Glutamatergic neuron (in vitro differentiated cells): ENCODE measurements at regions not wholly inside any gene's neighbourhood (a gene's known extent, or its start where the extent isn't known, plus 50 kb on each side); places are given as distances from the start of the nearest gene placed in this dataset.

Experiments used
- DNase-seq: peaks from one replicate; pipeline ENCODE4 v3.0.0; 2022
- H3K27ac Mint-ChIP-seq: one replicate; pipeline ENCODE4 v1.8.0; 2020; ENCODE audit warnings: mild to moderate bottlenecking, mixed read lengths, inconsistent platforms; ENCODE audit not compliant: unreplicated experiment
- H3K27me3 Mint-ChIP-seq: one replicate; pipeline ENCODE4 v1.8.0; 2020; ENCODE audit warnings: mild to moderate bottlenecking, moderate library complexity, mixed read lengths, inconsistent platforms; ENCODE audit not compliant: unreplicated experiment
- H3K36me3 Mint-ChIP-seq: one replicate; pipeline ENCODE4 v1.8.0; 2020; ENCODE audit warnings: mild to moderate bottlenecking, mixed read lengths, inconsistent platforms; ENCODE audit not compliant: unreplicated experiment
- H3K4me1 Mint-ChIP-seq: one replicate; pipeline ENCODE4 v1.8.0; 2020; ENCODE audit warnings: mild to moderate bottlenecking, low read depth, mixed read lengths, inconsistent platforms; ENCODE audit not compliant: unreplicated experiment
- H3K4me3 Mint-ChIP-seq: one replicate; pipeline ENCODE4 v1.8.0; 2020; ENCODE audit warnings: mild to moderate bottlenecking, mixed read lengths, inconsistent platforms; ENCODE audit not compliant: unreplicated experiment
- H3K9me3 Mint-ChIP-seq: one replicate; pipeline ENCODE4 v1.8.0; 2020; ENCODE audit warnings: mild to moderate bottlenecking, moderate library complexity, mixed read lengths, inconsistent platforms; ENCODE audit not compliant: unreplicated experiment
- TF ChIP-seq, protein P1 (sequence below): fragments of 200-600 bp; sonication (generic); IDR thresholded peaks from one replicate; pipeline ENCODE4 v1.5.0; 2021; ENCODE audit not compliant: partially characterized antibody, unreplicated experiment

DNA sequence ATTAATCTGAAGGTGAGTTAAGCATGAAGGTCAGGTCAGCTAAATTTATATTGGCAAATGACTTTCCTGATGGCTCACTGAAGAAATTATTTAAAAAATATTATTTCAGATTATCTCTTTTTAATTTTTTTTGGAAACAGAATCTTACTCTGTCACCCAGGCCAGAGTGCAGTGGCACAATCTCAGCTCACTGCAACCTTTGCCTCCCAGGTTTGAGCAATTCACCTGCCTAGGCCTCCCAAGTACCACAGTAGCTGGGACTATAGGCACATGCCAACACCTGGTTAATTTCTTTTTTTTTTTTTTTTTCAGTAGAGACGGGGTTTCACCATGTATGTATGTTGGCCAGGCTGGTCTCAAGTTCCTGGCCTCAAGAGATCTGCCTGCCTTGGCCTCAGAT lies 976.7 kb downstream of the TTLL7 start:
- Mint-ChIP-seq H3K4me3 (no peak overlapping the region), H3K27ac (no peak overlapping the region), H3K36me3 (peaks cover 18% of the 10 kb centered on the region), H3K27me3 (no peaks in the 10 kb centered on the region), H3K9me3 (no peaks in the 10 kb centered on the region), H3K4me1 (peaks cover 2% of the 10 kb centered on the region)
- DNase-seq: no peak
- TF ChIP-seq, protein P1, sequence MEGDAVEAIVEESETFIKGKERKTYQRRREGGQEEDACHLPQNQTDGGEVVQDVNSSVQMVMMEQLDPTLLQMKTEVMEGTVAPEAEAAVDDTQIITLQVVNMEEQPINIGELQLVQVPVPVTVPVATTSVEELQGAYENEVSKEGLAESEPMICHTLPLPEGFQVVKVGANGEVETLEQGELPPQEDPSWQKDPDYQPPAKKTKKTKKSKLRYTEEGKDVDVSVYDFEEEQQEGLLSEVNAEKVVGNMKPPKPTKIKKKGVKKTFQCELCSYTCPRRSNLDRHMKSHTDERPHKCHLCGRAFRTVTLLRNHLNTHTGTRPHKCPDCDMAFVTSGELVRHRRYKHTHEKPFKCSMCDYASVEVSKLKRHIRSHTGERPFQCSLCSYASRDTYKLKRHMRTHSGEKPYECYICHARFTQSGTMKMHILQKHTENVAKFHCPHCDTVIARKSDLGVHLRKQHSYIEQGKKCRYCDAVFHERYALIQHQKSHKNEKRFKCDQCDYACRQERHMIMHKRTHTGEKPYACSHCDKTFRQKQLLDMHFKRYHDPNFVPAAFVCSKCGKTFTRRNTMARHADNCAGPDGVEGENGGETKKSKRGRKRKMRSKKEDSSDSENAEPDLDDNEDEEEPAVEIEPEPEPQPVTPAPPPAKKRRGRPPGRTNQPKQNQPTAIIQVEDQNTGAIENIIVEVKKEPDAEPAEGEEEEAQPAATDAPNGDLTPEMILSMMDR: no peak

DNA sequence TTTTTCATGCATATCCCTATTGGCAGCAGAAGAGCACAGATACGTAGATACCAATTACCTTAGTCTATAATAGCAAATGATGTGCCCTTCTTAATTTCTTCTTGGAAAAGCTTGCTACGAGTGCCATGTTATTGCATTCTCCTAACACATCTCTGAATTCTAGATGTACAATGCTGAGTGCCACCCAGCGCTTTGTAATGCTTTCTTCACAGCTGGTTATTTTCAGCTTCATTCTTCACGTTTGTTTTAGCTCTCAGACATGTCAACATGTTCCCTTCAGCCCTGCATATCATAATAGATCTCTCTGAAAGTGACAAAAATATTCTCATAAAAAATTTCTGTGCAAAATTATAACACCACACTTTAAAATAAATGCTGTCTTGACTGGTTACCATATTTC lies 981.2 kb downstream of the TTLL7 start:
- Mint-ChIP-seq H3K27ac (no peak overlapping the region), H3K9me3 (no peaks in the 10 kb centered on the region), H3K36me3 (peaks cover 18% of the 10 kb centered on the region), H3K4me1 (no peaks in the 10 kb centered on the region), H3K4me3 (no peak overlapping the region), H3K27me3 (no peaks in the 10 kb centered on the region)
- TF ChIP-seq, protein P1: no peak
- no peak for DNase-seq

DNA sequence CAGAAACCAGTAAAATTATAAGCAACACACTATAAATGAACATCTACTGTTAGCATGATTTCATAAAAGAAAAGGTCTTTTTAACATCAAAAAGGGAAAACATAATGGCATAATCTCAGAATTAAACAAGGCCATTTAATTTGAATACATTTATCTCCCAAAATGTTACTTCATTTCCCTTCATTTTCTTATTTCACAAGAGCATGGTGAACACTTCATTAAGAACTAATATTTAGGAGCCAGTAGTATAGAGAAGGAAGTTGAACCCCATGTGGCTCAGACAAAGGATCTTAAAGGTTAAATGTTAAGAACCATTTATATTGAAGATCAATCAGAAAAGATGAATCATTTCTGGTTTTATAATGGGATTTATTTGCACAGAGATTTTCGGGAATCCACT lies 981.7 kb downstream of the TTLL7 start:
- peaks cover 18% of the 10 kb centered on the region for H3K36me3 Mint-ChIP-seq
- no peaks in the 10 kb centered on the region for H3K4me1 Mint-ChIP-seq
- H3K27ac Mint-ChIP-seq: no peak overlapping the region
- no peak overlapping the region for H3K4me3 Mint-ChIP-seq
- TF ChIP-seq, protein P1: no peak
- no peaks in the 10 kb centered on the region for H3K27me3 Mint-ChIP-seq
- no peak for DNase-seq
- H3K9me3 Mint-ChIP-seq: no peaks in the 10 kb centered on the region

DNA sequence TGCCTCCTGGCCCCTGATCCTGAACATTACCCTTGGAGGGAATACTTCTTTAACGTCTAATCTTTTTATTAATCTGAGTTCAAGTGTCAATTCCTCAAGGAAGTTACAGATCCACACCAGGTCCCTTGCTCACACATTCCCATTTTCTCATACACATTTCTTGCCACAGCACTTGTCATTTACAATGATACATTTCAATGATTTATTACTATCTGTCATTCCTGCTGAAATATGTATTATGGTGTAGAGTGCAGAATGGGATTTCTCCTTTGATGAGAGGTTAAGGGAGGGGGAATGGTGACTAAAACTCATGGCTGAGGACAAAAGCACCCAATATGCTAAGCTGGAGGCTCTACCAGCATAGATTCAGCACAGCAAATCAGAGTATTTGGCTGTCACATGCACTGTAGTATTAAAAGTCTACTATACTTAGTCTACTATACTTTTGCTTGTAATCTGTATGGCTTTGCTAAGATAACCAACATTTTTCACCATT lies 982.5 kb downstream of the TTLL7 start:
- no peak overlapping the region for H3K4me3 Mint-ChIP-seq
- H3K9me3 Mint-ChIP-seq: no peaks in the 10 kb centered on the region
- no peak for DNase-seq
- TF ChIP-seq, protein P1: no peak
- H3K27me3 Mint-ChIP-seq: no peaks in the 10 kb centered on the region
- no peaks in the 10 kb centered on the region for H3K4me1 Mint-ChIP-seq
- peaks cover 18% of the 10 kb centered on the region for H3K36me3 Mint-ChIP-seq
- no peak overlapping the region for H3K27ac Mint-ChIP-seq

DNA sequence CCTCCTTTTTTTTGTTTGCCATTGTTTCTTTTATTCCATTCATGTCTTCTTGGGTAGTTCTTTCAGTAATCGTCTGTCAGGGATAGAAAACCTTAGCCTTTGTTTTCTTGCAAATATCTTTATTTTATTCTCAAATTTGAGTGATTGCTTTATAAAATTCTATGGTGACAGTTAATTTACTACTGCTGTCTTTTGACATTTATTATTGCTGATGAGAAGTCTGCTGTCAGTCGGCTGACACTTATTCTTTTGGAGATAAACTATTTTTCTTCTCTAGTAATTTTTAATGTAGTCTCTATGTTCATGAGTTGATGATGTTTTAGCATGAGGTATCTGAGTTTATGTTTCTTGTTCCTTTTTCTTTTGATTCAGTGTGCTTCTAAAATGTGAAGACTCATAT lies 983.8 kb downstream of the TTLL7 start:
- Mint-ChIP-seq H3K36me3 (peaks cover 7% of the 10 kb centered on the region), H3K4me3 (no peak overlapping the region), H3K27me3 (no peaks in the 10 kb centered on the region), H3K9me3 (no peaks in the 10 kb centered on the region), H3K27ac (no peak overlapping the region), H3K4me1 (no peaks in the 10 kb centered on the region)
- TF ChIP-seq, protein P1: no peak
- DNase-seq: no peak
